Keratinocyte (primary cell): ENCODE measurements at regions not wholly inside any gene's neighbourhood (a gene's known extent, or its start where the extent isn't known, plus 50 kb on each side); places are given as distances from the start of the nearest gene placed in this dataset.
"Not testable (repeated sequence)": the region's sequence is repeated elsewhere in the genome, so short reads cannot be mapped to it uniquely, and the experiment has no call there.

ENCODE experiments used
- CTCF ChIP-seq, 3 experiments: IDR thresholded peaks in 1 of 3; conservative IDR thresholded peaks in 1 of 3; optimal IDR thresholded peaks in 1 of 3; 2 replicates in 2 of 3; 3 replicates in 1 of 3; pipeline versions ENCODE3 to v1.5.1; 2011; ENCODE audit warnings: low read length in 3 of 3, mild to moderate bottlenecking in 3 of 3, moderate library complexity in 2 of 3, control low read depth in 1 of 3, inconsistent platforms in 1 of 3; ENCODE audit not compliant: insufficient read depth in 2 of 3; ENCODE audit errors: extremely low read depth in 1 of 3
- EZH2 ChIP-seq: IDR thresholded peaks from one replicate; pipeline ENCODE4 v1.6.1; 2012; ENCODE audit warnings: inconsistent platforms, mild to moderate bottlenecking, low read length, moderate library complexity

GRCh38 chr4:189233754-189234153 lies 706.9 kb upstream of the FRG1 start:
- not testable (repeated sequence) for TF ChIP-seq CTCF (optimal IDR thresholded peaks at IDR 0.05 in 1 of 3, IDR thresholded peaks at IDR 0.05 in 1 of 3, conservative IDR thresholded peaks at IDR 0.05 in 1 of 3; ENCODE audit: extremely low read depth in 1 of 3, insufficient read depth in 2 of 3, low read length in 3 of 3); EZH2
